T47D (cell line): ENCODE measurements at regions not wholly inside any gene's neighbourhood (a gene's known extent, or its start where the extent isn't known, plus 50 kb on each side); places are given as distances from the start of the nearest gene placed in this dataset.

Source experiments
- DNase-seq, 2 experiments: peaks; one replicate each; pipeline versions ENCODE4 v3.0.0 to v3.0.0-alpha.2; 2011 to 2012; ENCODE audit warnings: low read depth in 1 of 2, low spot score in 1 of 2
- JUND ChIP-seq: IDR thresholded peaks from 2 replicates; pipeline ENCODE4 v1.6.1; 2012; ENCODE audit warnings: low read depth
- in situ Hi-C: cut with HindIII; loops from 2 replicates; pipeline ENCODE4 v1.10.0; 2016; ENCODE audit warnings: low sequenced_read_pairs, low pct_unique_long_range_greater_than_20kb

GRCh38 chr10:129020651-129021330 is 446.2 kb upstream of the MGMT start:
- no peak for TF ChIP-seq JUND
- no peak for DNase-seq
- in situ Hi-C loops: no loop called here

- TF ChIP-seq JUND: no peak
- no peak for DNase-seq
- in situ Hi-C loops: no loop called here
These were observed 445.3 kb upstream of the MGMT start for GRCh38 chr10:129021594-129022304.

- in situ Hi-C loops: no loop called here
- no peak for DNase-seq
- TF ChIP-seq JUND: no peak
These were observed 444.0 kb upstream of the MGMT start for GRCh38 chr10:129023082-129023481.

- no peak for TF ChIP-seq JUND
- DNase-seq: no peak
- in situ Hi-C loops: no loop called here
These were observed 443.0 kb upstream of the MGMT start for GRCh38 chr10:129024046-129024445.

- DNase-seq: no peak
- no peak for TF ChIP-seq JUND
- in situ Hi-C loops: no loop called here
These were observed 441.3 kb upstream of the MGMT start for GRCh38 chr10:129025787-129026186.

GRCh38 chr10:129027906-129028305 is 439.1 kb upstream of the MGMT start:
- TF ChIP-seq JUND: no peak
- in situ Hi-C loops: no loop called here
- no peak for DNase-seq

GRCh38 chr10:129028451-129028850 is 438.6 kb upstream of the MGMT start:
- TF ChIP-seq JUND: no peak
- in situ Hi-C loops: no loop called here
- no peak for DNase-seq

GRCh38 chr10:129029051-129029450 is 438.0 kb upstream of the MGMT start:
- DNase-seq: no peak
- no peak for TF ChIP-seq JUND
- in situ Hi-C loops: no loop called here

- no peak for DNase-seq
- in situ Hi-C loops: no loop called here
- no peak for TF ChIP-seq JUND
These were observed 437.0 kb upstream of the MGMT start for GRCh38 chr10:129029851-129030602.

- in situ Hi-C loops: no loop called here
- no peak for DNase-seq
- no peak for TF ChIP-seq JUND
These were observed 436.5 kb upstream of the MGMT start for GRCh38 chr10:129030603-129030895.

- TF ChIP-seq JUND: no peak
- in situ Hi-C loops: no loop called here
- DNase-seq: peak; percentile 48 to 55
These were observed 435.8 kb upstream of the MGMT start for GRCh38 chr10:129030996-129031843.

GRCh38 chr10:129031844-129032150 is 435.2 kb upstream of the MGMT start:
- no peak for TF ChIP-seq JUND
- DNase-seq: no peak
- in situ Hi-C loops: no loop called here
